NCI-H510A treated with DMSO at 0.1 percent for 48 hours (cell line): ENCODE measurements at regions not wholly inside any gene's neighbourhood (a gene's known extent, or its start where the extent isn't known, plus 50 kb on each side); places are given as distances from the start of the nearest gene placed in this dataset.

ENCODE experiments used
- DNase-seq: peaks from one replicate; lab custom pipeline; 2025; lab: John Stamatoyannopoulos, UW

- no peak for DNase-seq
Measured at GRCh38 chr13:102933523-102933922, 87.7 kb downstream of the ERCC5 start.

- DNase-seq = no peak
Measured at GRCh38 chr13:102933122-102933521, 87.3 kb downstream of the ERCC5 start.

GRCh38 chr13:102932331-102932730 lies 86.5 kb downstream of the ERCC5 start:
- DNase-seq = no peak

GRCh38 chr13:102930566-102930965 lies 84.7 kb downstream of the ERCC5 start:
- DNase-seq = no peak

- no peak for DNase-seq
Measured at GRCh38 chr13:102928941-102929675, 83.3 kb downstream of the ERCC5 start.
